ENCODE measurements at regions not wholly inside any gene's neighbourhood (a gene's known extent, or its start where the extent isn't known, plus 50 kb on each side); places are given as distances from the start of the nearest gene placed in this dataset.

DNA sequence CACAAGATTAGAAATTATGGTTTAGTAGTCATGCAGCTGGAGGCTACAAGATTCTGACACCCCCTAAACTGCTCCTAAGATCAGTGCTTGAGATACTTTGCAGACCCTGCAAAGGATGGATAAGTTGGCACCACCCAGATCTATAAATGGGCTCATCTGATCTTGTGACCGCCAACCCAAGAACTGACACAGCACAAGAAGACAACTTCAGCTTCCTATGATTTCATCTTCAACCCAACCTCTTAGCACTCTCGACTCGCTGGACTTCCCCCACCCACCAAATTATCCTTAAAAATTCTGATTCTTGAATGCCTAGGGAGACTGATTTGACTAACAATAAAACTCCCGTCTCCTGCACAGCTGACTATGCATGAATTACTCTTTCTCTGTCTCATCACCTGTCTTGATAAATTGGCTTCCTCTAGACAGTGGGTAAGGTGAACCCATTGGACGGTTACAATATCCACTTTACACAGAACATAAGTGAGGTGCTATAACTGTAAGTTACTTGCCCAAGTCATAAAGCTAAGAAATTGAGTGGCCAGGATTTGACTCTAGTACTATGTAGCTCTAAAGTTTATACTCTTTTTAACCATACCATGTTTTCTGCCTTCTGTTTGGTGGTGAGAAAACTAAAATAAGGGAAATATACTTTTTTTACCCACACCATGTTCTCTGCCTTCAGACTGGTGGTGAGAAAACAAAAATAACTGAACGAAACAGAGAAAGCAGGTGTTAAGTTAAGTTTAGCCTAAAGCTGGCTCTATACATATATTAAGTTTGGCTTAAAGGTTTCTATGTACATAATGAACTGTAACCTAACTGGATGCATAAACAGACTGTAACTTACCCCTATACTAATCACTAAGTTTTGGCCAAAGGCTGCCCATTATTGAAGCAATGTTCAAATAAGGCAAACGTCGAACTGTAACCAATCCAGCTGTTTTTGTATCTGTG lies 962.3 kb upstream of the NXPH2 start:
- Histone ChIP-seq H3K27me3 (ENCODE audit: low read depth, low read length) (no peaks in the 10 kb centered on the region), H4K20me1 (ENCODE audit: insufficient read depth, low read length) (no peaks in the 10 kb centered on the region), H3K27ac (ENCODE audit: low read length) (no peak overlapping the region), H3K4me3 (ENCODE audit: low read length) (no peak overlapping the region), H3K79me2 (ENCODE audit: low read length) (no peaks in the 10 kb centered on the region), H3K36me3 (replicated peaks; ENCODE audit: low read depth, low read length) (no peaks in the 10 kb centered on the region), H3K4me2 (ENCODE audit: low read length) (no peak overlapping the region), H3K9ac (ENCODE audit: low read length) (no peak overlapping the region), H2AFZ (ENCODE audit: low read depth, low read length) (no peak overlapping the region), H3K9me3 (ENCODE audit: insufficient read depth, low read length) (no peaks in the 10 kb centered on the region), H3K4me1 (ENCODE audit: low read length) (no peaks in the 10 kb centered on the region)
- TF ChIP-seq, protein P1, sequence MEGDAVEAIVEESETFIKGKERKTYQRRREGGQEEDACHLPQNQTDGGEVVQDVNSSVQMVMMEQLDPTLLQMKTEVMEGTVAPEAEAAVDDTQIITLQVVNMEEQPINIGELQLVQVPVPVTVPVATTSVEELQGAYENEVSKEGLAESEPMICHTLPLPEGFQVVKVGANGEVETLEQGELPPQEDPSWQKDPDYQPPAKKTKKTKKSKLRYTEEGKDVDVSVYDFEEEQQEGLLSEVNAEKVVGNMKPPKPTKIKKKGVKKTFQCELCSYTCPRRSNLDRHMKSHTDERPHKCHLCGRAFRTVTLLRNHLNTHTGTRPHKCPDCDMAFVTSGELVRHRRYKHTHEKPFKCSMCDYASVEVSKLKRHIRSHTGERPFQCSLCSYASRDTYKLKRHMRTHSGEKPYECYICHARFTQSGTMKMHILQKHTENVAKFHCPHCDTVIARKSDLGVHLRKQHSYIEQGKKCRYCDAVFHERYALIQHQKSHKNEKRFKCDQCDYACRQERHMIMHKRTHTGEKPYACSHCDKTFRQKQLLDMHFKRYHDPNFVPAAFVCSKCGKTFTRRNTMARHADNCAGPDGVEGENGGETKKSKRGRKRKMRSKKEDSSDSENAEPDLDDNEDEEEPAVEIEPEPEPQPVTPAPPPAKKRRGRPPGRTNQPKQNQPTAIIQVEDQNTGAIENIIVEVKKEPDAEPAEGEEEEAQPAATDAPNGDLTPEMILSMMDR (IDR thresholded peaks at IDR 0.05; ENCODE audit: low read depth, low read length) = no peak
- TF ChIP-seq EZH2phosphoT487 (IDR thresholded peaks at IDR 0.05; ENCODE audit: low read depth) = no peak

DNA sequence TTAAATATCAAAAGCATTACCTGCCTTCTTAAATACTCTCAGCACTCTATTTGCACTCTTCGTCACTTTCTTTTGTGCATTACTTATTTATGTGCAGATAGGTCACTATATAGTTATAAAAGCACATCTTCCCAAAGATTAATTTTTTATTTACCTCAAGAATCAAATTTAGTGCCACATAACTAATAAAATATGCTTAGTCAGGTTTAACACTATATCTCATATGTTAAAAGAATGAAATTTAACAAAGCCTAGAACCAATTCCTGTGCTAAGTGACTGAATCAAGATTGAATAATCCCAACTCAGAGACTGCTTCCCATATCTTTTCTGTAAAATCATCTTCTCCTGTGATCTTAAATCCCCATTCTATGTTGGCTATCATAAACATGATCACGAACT lies 957.5 kb upstream of the NXPH2 start:
- Histone ChIP-seq H3K27me3 (ENCODE audit: low read depth, low read length) (no peaks in the 10 kb centered on the region), H4K20me1 (ENCODE audit: insufficient read depth, low read length) (no peaks in the 10 kb centered on the region), H3K79me2 (ENCODE audit: low read length) (no peaks in the 10 kb centered on the region), H3K4me2 (ENCODE audit: low read length) (no peak overlapping the region), H3K9me3 (ENCODE audit: insufficient read depth, low read length) (no peaks in the 10 kb centered on the region), H2AFZ (ENCODE audit: low read depth, low read length) (no peak overlapping the region), H3K4me1 (ENCODE audit: low read length) (no peaks in the 10 kb centered on the region), H3K9ac (ENCODE audit: low read length) (no peak overlapping the region), H3K4me3 (ENCODE audit: low read length) (no peak overlapping the region), H3K36me3 (replicated peaks; ENCODE audit: low read depth, low read length) (no peaks in the 10 kb centered on the region), H3K27ac (ENCODE audit: low read length) (no peak overlapping the region)
- TF ChIP-seq, protein P1 (IDR thresholded peaks at IDR 0.05; ENCODE audit: low read depth, low read length) = no peak
- no peak for TF ChIP-seq EZH2phosphoT487 (IDR thresholded peaks at IDR 0.05; ENCODE audit: low read depth)

DNA sequence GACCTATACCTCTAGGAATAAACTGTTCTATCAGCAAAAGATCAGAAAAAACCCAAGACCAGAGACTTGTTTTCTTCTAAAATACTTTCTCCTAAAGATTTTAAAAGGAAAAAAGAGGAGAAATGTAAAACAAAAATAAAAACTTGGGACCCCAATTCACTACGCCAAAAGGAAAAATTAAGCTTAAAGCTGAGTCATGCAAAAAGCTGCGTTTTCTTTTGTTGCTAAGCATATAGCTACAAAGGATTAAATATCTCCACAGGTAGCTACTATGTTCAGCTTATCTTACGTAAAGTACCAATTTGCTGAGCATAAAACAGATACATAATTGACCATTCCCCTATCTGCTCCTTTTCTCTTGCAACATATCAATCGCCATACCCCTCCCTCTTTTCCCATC lies 950.0 kb upstream of the NXPH2 start:
- no peaks in the 10 kb centered on the region for H3K4me1 ChIP-seq (ENCODE audit: low read length)
- H3K27ac ChIP-seq (ENCODE audit: low read length) = no peak overlapping the region
- no peaks in the 10 kb centered on the region for H4K20me1 ChIP-seq (ENCODE audit: insufficient read depth, low read length)
- H3K9ac ChIP-seq (ENCODE audit: low read length) = no peak overlapping the region
- no peaks in the 10 kb centered on the region for H3K9me3 ChIP-seq (ENCODE audit: insufficient read depth, low read length)
- H3K79me2 ChIP-seq (ENCODE audit: low read length) = no peaks in the 10 kb centered on the region
- no peaks in the 10 kb centered on the region for H3K36me3 ChIP-seq (replicated peaks; ENCODE audit: low read depth, low read length)
- TF ChIP-seq EZH2phosphoT487 (IDR thresholded peaks at IDR 0.05; ENCODE audit: low read depth) = no peak
- TF ChIP-seq, protein P1 (IDR thresholded peaks at IDR 0.05; ENCODE audit: low read depth, low read length) = no peak
- H2AFZ ChIP-seq (ENCODE audit: low read depth, low read length) = no peak overlapping the region
- H3K4me2 ChIP-seq (ENCODE audit: low read length) = no peak overlapping the region
- H3K27me3 ChIP-seq (ENCODE audit: low read depth, low read length) = no peaks in the 10 kb centered on the region
- H3K4me3 ChIP-seq (ENCODE audit: low read length) = no peak overlapping the region

DNA sequence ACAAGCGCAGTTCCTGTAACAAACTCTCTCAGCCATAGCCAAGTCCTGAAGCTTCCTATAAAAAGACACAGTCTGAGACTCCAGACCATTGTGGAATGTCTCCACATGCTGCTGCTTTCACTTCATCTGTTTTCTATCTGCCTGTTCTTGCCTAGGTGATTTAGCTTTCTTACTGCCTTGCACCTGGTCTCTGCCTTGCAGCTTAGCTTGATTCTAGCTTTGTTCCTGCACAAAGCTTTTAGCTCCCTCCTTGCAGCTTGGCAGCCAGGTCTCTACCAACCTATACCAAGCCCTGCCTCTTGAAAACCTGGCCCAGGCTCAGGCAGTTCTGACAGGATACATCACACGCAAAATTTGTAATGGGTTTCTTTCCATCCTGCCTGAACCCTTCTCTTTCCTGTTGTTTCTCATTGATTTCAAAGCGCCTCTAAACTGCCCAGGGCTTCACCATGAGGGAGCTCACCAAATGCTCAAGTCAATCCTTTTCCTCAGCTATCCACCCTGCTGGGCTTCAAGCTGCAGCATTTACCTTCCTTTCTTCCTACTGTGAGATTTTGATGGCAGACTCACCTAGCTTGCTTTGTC lies 941.3 kb upstream of the NXPH2 start:
- Histone ChIP-seq H2AFZ (ENCODE audit: low read depth, low read length) (no peak overlapping the region), H3K4me3 (ENCODE audit: low read length) (no peak overlapping the region), H3K27ac (ENCODE audit: low read length) (no peak overlapping the region), H3K9me3 (ENCODE audit: insufficient read depth, low read length) (no peaks in the 10 kb centered on the region), H4K20me1 (ENCODE audit: insufficient read depth, low read length) (no peaks in the 10 kb centered on the region), H3K9ac (ENCODE audit: low read length) (no peak overlapping the region), H3K36me3 (replicated peaks; ENCODE audit: low read depth, low read length) (no peaks in the 10 kb centered on the region), H3K4me2 (ENCODE audit: low read length) (no peak overlapping the region), H3K27me3 (ENCODE audit: low read depth, low read length) (no peaks in the 10 kb centered on the region), H3K4me1 (ENCODE audit: low read length) (no peaks in the 10 kb centered on the region), H3K79me2 (ENCODE audit: low read length) (no peaks in the 10 kb centered on the region)
- TF ChIP-seq, protein P1 (IDR thresholded peaks at IDR 0.05; ENCODE audit: low read depth, low read length) = no peak
- no peak for TF ChIP-seq EZH2phosphoT487 (IDR thresholded peaks at IDR 0.05; ENCODE audit: low read depth)

Data from OCI-LY3 (cell line).